ENCODE measurements at regions not wholly inside any gene's neighbourhood (a gene's known extent, or its start where the extent isn't known, plus 50 kb on each side); places are given as distances from the start of the nearest gene placed in this dataset.
A peak's percentile ranks its signal among the peaks of the same experiment; 100 is the strongest.

GRCh38 chrX:96387801-96388200, 296.8 kb upstream of the DIAPH2 start:
- H3K27ac ChIP-seq: no peak overlapping the region
- TF ChIP-seq MAFK (IDR thresholded peaks at IDR 0.05; ENCODE audit: partially characterized antibody): no peak
- no peak for TF ChIP-seq POLR2AphosphoS2 (conservative IDR thresholded peaks at IDR 0.05; ENCODE audit: low read length)
- TF ChIP-seq KDM5A (IDR thresholded peaks at IDR 0.05): no peak
- TF ChIP-seq NR3C1 (IDR thresholded peaks at IDR 0.05): no peak
- no peak for TF ChIP-seq HMGXB4 (CRISPR knock-in tag; IDR thresholded peaks at IDR 0.05; ENCODE audit: borderline replicate concordance)
- no peak for TF ChIP-seq HOXB5 (CRISPR knock-in tag; IDR thresholded peaks at IDR 0.05)
- no peak for TF ChIP-seq MAX (IDR thresholded peaks at IDR 0.05)
- TF ChIP-seq JUN (IDR thresholded peaks at IDR 0.05): no peak
- no peak for TF ChIP-seq CBX8 (IDR thresholded peaks at IDR 0.05)
- TF ChIP-seq BHLHE40 (IDR thresholded peaks at IDR 0.05; ENCODE audit: low read depth, low read length): no peak
- no peak for TF ChIP-seq FOXS1 (CRISPR knock-in tag; IDR thresholded peaks at IDR 0.05)
- TF ChIP-seq PBX3 (IDR thresholded peaks at IDR 0.05): no peak
- no peak for TF ChIP-seq MYC (IDR thresholded peaks at IDR 0.05; ENCODE audit: borderline replicate concordance, low read length)
- no peak for TF ChIP-seq GATA3 (IDR thresholded peaks at IDR 0.05; ENCODE audit: borderline replicate concordance)
- TF ChIP-seq SREBF2 (IDR thresholded peaks at IDR 0.05): no peak
- no peak for TF ChIP-seq HES2 (IDR thresholded peaks at IDR 0.05)
- no peak for TF ChIP-seq ESRRA (IDR thresholded peaks at IDR 0.05; ENCODE audit: borderline replicate concordance, low read length)
- TF ChIP-seq KDM1A (IDR thresholded peaks at IDR 0.05; ENCODE audit: low read depth): no peak
- no peak for TF ChIP-seq ZSCAN20 (CRISPR knock-in tag; IDR thresholded peaks at IDR 0.05)
- no peak for ATAC-seq
- DNase-seq (ENCODE audit: low read depth in 1 of 2, low spot score in 1 of 2): no peak
- no peak overlapping the region for H3K4me3 ChIP-seq
- FAIRE-seq: no peak
- no peaks in the 10 kb centered on the region for H3K9me3 ChIP-seq
- no peak overlapping the region for H3K4me2 ChIP-seq
- WGBS (ENCODE audit: missing lambda C conversion rate): 84% methylated on average over 2 of the region's 2 CpGs
- CTCF ChIA-PET: no interaction called here
- POLR2A ChIA-PET: no interaction called here
- no peaks in the 10 kb centered on the region for H3K4me1 ChIP-seq

GRCh38 chrX:96389281-96390047, 295.2 kb upstream of the DIAPH2 start:
- H3K4me3 ChIP-seq: no peak overlapping the region
- FAIRE-seq (peak; percentile 36), DNase-seq (ENCODE audit: low read depth in 1 of 2, low spot score in 1 of 2) (no peak), ATAC-seq (no peak)
- no peaks in the 10 kb centered on the region for H3K4me1 ChIP-seq
- no peak overlapping the region for H3K4me2 ChIP-seq
- no peak for TF ChIP-seq MAFK (IDR thresholded peaks at IDR 0.05; ENCODE audit: partially characterized antibody)
- no peak for TF ChIP-seq JUNB (IDR thresholded peaks at IDR 0.05)
- no peak for TF ChIP-seq POLR2A (IDR thresholded peaks at IDR 0.05; ENCODE audit: low read length)
- no peak for TF ChIP-seq RCOR1 (IDR thresholded peaks at IDR 0.05; ENCODE audit: low read depth, low read length)
- TF ChIP-seq HOXB13 (CRISPR knock-in tag; IDR thresholded peaks at IDR 0.05; ENCODE audit: low read depth): no peak
- no peak for TF ChIP-seq HMGXB4 (CRISPR knock-in tag; IDR thresholded peaks at IDR 0.05; ENCODE audit: borderline replicate concordance)
- TF ChIP-seq RARB (CRISPR knock-in tag; IDR thresholded peaks at IDR 0.05): no peak
- no peak for TF ChIP-seq CEBPB (IDR thresholded peaks at IDR 0.05)
- no peak for TF ChIP-seq MAX (IDR thresholded peaks at IDR 0.05)
- no peak for TF ChIP-seq CTCF (IDR thresholded peaks at IDR 0.05)
- H3K27ac ChIP-seq: no peak overlapping the region
- CTCF ChIA-PET: interaction anchor here (1.4 kb wide), 1 partner anchor 17 kb away, joined by 3 read pairs; no protein-coding TSS in a partner anchor
- 76% methylated on average over 5 of the region's 5 CpGs for WGBS (ENCODE audit: missing lambda C conversion rate)
- POLR2A ChIA-PET: no interaction called here
- H3K9me3 ChIP-seq: no peaks in the 10 kb centered on the region
